ENCODE measurements at regions not wholly inside any gene's neighbourhood (a gene's known extent, or its start where the extent isn't known, plus 50 kb on each side); places are given as distances from the start of the nearest gene placed in this dataset.

DNA sequence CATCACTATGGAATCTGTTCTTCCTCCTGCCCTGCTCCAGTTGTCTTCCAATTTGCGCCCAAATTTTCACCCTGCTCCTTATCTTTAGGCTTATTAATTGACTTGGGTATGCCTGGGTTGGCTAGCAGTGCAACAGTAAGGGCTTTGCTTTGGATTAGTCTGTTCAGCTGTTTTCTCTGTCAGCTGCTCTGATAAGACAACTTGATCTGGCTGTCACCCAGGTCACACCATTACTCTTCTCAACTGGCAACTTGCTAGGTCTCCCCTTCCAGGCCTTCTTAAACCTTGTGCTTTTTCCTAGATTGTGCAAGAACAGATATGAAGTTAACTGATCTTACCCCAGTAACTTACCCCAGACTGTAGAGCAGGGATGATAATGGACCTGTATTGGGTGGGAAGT lies 357.8 kb upstream of the LARGE1 start:
- Histone ChIP-seq H3K36me3 (no peaks in the 10 kb centered on the region), H3K4me3 (ENCODE audit: low read depth, low read length) (no peak overlapping the region), H3K27me3 (ENCODE audit: insufficient read depth, low read depth, severe bottlenecking) (no peaks in the 10 kb centered on the region), H3K27ac (no peak overlapping the region), H3K9me3 (ENCODE audit: severe bottlenecking) (no peaks in the 10 kb centered on the region)
- DNase-seq, result peak; percentile 33
- no peak for TF ChIP-seq CTCF (IDR thresholded peaks at IDR 0.05; ENCODE audit: low read depth, low read length)

DNA sequence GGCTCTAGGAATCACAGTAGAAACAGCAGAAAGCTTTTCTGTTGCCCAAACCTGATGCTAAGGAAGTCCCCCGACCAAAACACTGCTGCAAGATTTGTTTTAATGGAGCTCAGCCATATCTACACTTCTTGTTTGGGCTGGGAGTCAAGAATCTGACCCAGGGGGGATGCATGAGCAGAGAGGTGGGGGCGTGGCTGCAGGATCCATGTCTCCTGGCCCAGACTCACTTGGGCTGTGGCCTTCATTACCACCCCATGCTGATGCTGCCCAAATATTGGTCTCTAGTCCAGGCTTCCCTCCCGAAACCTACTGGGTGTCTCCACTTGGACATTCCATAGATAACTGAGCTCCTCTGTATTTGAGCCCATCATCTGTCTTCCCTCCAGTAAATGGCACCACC lies 361.5 kb upstream of the LARGE1 start:
- H3K27ac ChIP-seq, result no peak overlapping the region

GRCh38 chr22:34283844-34284243 lies 363.6 kb upstream of the LARGE1 start:
- no peaks in the 10 kb centered on the region for H3K9me3 ChIP-seq (ENCODE audit: severe bottlenecking)
- no peak for TF ChIP-seq CTCF (IDR thresholded peaks at IDR 0.05; ENCODE audit: low read depth, low read length)
- no peaks in the 10 kb centered on the region for H3K27me3 ChIP-seq (ENCODE audit: insufficient read depth, low read depth, severe bottlenecking)
- peak; percentile 16 for DNase-seq
- H3K4me3 ChIP-seq (ENCODE audit: low read depth, low read length), result no peak overlapping the region
- H3K27ac ChIP-seq, result no peak overlapping the region
- H3K36me3 ChIP-seq, result no peaks in the 10 kb centered on the region

More for the DNA sequence above, 361.5 kb upstream of the LARGE1 start:
- no peaks in the 10 kb centered on the region for H3K36me3 ChIP-seq
- TF ChIP-seq CTCF (IDR thresholded peaks at IDR 0.05; ENCODE audit: low read depth, low read length), result no peak
- H3K4me3 ChIP-seq (ENCODE audit: low read depth, low read length), result no peak overlapping the region
- H3K9me3 ChIP-seq (ENCODE audit: severe bottlenecking), result no peaks in the 10 kb centered on the region
- H3K27me3 ChIP-seq (ENCODE audit: insufficient read depth, low read depth, severe bottlenecking), result no peaks in the 10 kb centered on the region
- DNase-seq, result no peak

GRCh38 chr22:34293324-34293723 lies 373.0 kb upstream of the LARGE1 start:
- no peaks in the 10 kb centered on the region for H3K9me3 ChIP-seq (ENCODE audit: severe bottlenecking)
- no peaks in the 10 kb centered on the region for H3K36me3 ChIP-seq
- H3K27me3 ChIP-seq (ENCODE audit: insufficient read depth, low read depth, severe bottlenecking), result no peaks in the 10 kb centered on the region
- no peak overlapping the region for H3K27ac ChIP-seq
- DNase-seq, result no peak
- no peak overlapping the region for H3K4me3 ChIP-seq (ENCODE audit: low read depth, low read length)
- TF ChIP-seq CTCF (IDR thresholded peaks at IDR 0.05; ENCODE audit: low read depth, low read length), result no peak

- TF ChIP-seq CTCF (IDR thresholded peaks at IDR 0.05; ENCODE audit: low read depth, low read length), result no peak
Measured at GRCh38 chr22:34294476-34294875, 374.2 kb upstream of the LARGE1 start.

GRCh38 chr22:34294986-34295385 lies 374.7 kb upstream of the LARGE1 start:
- H3K27me3 ChIP-seq (ENCODE audit: insufficient read depth, low read depth, severe bottlenecking), result no peaks in the 10 kb centered on the region
- H3K4me3 ChIP-seq (ENCODE audit: low read depth, low read length), result no peak overlapping the region
- TF ChIP-seq CTCF (IDR thresholded peaks at IDR 0.05; ENCODE audit: low read depth, low read length), result no peak
- H3K36me3 ChIP-seq, result no peaks in the 10 kb centered on the region
- H3K9me3 ChIP-seq (ENCODE audit: severe bottlenecking), result no peaks in the 10 kb centered on the region
- no peak for DNase-seq
- H3K27ac ChIP-seq, result no peak overlapping the region

More at GRCh38 chr22:34294476-34294875, 374.2 kb upstream of the LARGE1 start:
- no peak overlapping the region for H3K27ac ChIP-seq
- DNase-seq, result no peak
- H3K36me3 ChIP-seq, result no peaks in the 10 kb centered on the region
- no peak overlapping the region for H3K4me3 ChIP-seq (ENCODE audit: low read depth, low read length)
- H3K27me3 ChIP-seq (ENCODE audit: insufficient read depth, low read depth, severe bottlenecking), result no peaks in the 10 kb centered on the region
- H3K9me3 ChIP-seq (ENCODE audit: severe bottlenecking), result no peaks in the 10 kb centered on the region

All from WERI-Rb-1 (cell line).